GM03348 (cell line): ENCODE measurements at regions not wholly inside any gene's neighbourhood (a gene's known extent, or its start where the extent isn't known, plus 50 kb on each side); places are given as distances from the start of the nearest gene placed in this dataset.

ENCODE experiments used
- DNase-seq: peaks from one replicate; pipeline ENCODE4 v3.0.0; 2012; ENCODE audit warnings: low spot score

DNA sequence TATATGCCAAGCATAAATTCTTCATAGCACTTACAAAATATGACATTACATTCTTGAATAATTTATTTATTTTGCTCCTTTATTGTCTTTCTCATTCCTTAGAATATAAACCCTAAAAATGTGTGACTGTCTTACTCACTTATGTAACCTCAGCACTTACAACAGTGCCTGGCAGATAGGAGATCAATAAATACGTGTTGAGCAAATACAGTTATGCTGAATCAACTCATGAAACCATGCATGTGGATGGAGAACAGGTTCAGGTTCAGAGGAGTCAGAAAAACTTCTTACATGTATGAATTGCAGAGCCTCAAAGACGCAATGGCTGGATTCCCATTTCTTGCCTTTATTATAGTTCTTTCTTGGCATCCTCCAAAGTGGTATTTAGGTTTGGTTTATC lies 659.4 kb upstream of the CHAC2 start:
- no peak for DNase-seq

- peak; percentile 5 for DNase-seq
Measured at GRCh38 chr2:53104263-53104662, 663.3 kb upstream of the CHAC2 start.

DNA sequence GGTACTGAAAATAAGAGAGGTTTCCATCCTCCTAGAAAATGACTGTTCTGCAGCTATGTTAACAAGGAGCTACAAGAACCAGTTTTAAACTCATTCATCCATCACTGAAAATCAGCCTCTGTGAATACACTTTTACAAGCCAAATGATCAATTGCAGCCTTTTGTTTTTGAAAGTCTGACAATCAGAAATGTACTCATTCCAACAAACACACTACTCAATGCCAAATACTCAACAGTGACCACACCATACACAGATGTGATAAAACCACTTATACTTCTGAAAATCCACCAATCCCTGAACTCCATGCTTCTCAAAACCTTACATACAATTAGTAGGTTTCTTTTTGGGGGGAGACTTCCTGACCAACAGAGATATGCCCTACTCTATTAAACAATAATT lies 663.9 kb upstream of the CHAC2 start:
- DNase-seq: no peak

GRCh38 chr2:53098696-53099078 lies 668.9 kb upstream of the CHAC2 start:
- no peak for DNase-seq

- DNase-seq: no peak
Measured at GRCh38 chr2:53096351-53096750, 671.3 kb upstream of the CHAC2 start.

- DNase-seq: no peak
Measured at GRCh38 chr2:53095664-53096063, 671.9 kb upstream of the CHAC2 start.

DNA sequence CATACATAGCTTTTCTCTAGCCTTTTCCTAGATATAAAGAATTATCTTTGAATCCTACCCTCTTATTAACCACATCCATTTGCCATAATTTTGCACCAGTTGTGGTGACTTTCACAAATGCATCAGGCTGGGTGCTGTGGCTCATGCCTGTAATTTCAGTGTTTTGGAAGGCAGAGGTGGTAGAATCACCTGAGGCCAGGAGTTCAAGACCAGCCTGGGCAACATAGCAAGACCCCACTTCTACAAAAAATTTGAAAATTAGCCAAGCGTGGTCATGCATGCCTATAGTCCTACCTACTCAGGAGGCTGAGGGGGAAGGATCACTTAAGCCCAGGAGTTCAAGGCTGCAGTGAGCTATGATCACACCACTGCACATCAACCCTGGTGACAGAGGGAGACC lies 672.4 kb upstream of the CHAC2 start:
- no peak for DNase-seq

GRCh38 chr2:53093355-53093754 lies 674.2 kb upstream of the CHAC2 start:
- DNase-seq: no peak

DNA sequence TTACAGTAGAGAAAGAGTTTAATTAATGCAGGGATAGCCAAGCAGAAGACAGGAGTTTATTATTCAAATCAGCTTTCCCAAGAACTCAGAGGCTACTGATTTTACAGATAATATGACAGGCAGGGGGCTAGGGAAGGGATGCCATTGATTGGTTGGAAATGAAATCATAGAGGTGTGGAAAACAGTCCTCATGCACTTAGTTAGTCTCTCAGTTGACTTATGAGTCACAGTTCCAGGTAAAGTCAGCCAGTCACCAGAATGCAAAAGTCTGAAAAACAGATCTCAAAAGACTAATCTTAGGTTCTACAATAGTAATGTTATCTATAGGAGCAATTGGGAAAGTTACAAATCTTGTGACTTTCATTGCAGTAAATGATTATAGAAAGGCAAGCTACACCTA lies 676.4 kb upstream of the CHAC2 start:
- DNase-seq: no peak

DNA sequence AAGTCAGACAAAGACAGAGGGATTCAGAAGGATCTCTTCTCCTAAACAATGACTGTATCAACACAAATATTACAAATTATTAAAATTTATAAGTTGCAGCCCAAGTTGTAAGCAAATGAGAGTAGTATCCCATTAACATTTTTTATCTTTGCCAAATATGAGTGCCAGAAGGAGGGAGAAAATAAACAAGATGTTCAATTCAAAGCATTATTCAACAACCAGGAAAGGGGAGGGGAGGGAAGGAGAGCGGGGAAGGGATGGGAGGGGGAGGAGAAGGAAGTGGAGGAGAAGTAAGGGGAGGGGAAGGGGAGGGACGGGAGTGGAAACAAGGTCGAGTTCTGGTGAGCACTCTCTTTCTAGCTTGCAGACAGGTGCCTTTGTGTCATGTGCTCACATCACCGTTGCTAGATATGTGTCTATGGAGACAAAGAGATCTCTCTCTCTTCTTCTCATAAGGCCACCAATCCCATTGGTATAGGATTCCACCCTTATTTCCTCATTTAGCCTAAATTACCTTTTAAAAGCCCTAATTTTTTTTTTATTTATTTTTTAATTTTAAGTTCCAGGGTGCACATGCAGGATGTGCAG lies 679.6 kb upstream of the CHAC2 start:
- no peak for DNase-seq

GRCh38 chr2:53087262-53087873 lies 680.2 kb upstream of the CHAC2 start:
- DNase-seq: peak; percentile 48

- no peak for DNase-seq
Measured at GRCh38 chr2:53077413-53077812, 690.2 kb upstream of the CHAC2 start.

DNA sequence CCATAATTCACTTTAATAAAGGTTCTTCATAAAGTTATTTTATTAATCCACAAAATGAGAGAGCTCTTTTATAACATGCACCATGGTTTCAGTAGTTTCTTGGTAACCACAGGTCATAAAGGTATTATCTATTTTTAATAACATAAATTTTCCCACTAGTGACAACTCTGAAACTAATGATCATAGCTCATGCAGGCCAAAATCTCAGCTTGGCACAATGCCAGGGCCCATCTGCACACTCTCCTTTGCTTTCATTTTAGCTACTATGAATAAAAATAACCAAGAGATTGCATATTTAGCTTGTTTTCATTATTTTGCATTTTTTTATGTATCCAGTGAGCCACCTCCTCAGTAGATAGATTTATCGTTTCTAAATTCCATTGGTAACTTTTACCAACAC lies 691.8 kb upstream of the CHAC2 start:
- no peak for DNase-seq

- DNase-seq: no peak
Measured at GRCh38 chr2:53067533-53067932, 700.1 kb upstream of the CHAC2 start.

DNA sequence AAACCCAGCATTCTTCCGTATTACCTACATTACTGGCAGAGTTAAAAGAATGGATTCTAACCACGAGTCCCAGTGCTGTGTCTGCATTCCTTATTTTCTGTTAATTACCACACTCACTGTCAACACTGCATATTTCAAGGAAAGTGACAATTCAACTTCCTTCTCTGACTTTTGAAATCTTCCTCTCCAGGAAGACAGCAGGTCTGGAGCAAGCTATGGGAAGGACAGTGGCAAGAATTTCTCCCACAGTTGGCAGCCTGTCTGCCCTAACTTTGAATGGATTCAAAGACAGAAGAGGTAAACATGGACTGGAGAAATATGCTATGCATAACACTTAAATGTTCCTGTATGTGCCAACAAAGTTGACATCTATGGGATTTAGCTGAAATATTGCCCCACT lies 700.5 kb upstream of the CHAC2 start:
- DNase-seq: no peak

DNA sequence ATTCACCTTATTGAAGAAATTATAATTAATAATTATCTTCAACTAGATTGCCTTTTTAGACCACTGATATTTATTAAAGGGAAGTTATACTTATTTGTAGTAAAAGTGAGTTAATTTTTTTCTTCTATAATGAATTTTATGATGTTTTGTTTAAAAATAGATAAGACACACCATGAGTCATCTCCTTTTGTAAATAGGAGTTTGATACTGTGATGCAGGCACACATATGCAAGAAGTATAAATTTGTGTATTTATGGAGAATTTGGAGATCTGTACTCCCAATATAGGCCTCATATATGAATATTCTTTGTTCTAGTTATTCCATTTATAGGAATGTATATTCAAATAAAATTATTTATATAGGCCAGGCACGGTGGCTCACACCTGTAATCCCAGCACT lies 703.5 kb upstream of the CHAC2 start:
- no peak for DNase-seq

DNA sequence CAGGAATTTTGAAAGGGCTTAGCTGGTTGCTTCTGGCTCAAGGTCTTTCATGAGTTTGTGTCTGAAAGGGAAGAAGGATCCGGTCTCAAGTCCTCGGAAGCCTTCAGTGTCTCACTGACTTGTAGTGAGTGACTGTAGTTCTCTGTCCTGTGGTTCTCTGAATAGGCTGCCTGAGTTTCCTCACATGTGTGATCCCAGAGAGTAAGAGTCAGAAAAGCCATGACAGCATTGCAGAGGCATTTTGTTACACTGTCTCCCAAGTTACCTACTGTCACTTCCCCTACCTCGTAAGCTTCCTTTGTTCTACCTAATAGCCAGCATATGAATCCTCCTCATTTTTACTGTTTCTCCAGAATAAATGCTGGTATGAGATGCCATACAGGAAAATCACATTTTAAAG lies 709.1 kb upstream of the CHAC2 start:
- no peak for DNase-seq

DNA sequence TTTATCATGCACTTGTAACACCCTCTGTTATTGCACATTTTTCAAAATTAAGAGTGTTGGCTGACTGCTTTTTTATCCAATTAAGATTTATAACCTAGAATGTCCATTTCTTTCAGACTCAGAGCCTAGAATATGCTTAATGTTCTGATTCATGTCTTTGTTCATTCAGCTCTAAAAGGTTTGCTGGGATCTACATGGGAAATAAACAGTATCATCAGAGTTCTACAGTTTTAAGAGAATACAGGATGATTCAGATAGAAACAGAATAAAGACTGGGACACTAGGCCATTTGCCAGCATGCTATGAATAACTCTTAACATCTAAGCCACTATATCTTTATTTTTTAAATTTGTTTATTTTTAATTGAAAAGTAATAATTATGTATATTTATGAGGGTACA lies 713.7 kb upstream of the CHAC2 start:
- no peak for DNase-seq

- DNase-seq: no peak
Measured at GRCh38 chr2:53051157-53051556, 716.4 kb upstream of the CHAC2 start.

- no peak for DNase-seq
Measured at GRCh38 chr2:53040536-53041229, 726.9 kb upstream of the CHAC2 start.

- DNase-seq: peak; percentile 47
Measured at GRCh38 chr2:53036196-53036595, 731.4 kb upstream of the CHAC2 start.

GRCh38 chr2:53035153-53035552 lies 732.5 kb upstream of the CHAC2 start:
- DNase-seq: no peak

DNA sequence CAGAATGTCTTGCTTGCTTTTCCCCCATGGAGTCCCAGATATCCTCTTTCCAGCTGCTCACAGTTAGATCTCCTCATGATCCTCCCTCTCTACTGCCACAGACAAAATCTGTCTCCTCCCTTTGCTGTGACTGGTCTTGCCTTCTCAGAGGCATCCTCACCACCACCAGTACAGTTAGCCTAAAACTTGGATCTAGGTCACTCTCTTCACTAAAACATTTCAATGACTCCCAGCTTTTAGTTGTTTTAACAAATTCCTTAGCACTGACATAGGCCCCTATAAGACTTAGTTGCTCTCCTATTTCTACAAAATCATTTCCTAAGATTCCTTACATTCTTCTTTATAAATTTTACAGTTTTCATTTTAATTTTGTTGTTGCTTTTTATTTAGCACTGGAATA lies 734.2 kb upstream of the CHAC2 start:
- peak; percentile 54 for DNase-seq
